GM12878 (cell line): ENCODE measurements at regions not wholly inside any gene's neighbourhood (a gene's known extent, or its start where the extent isn't known, plus 50 kb on each side); places are given as distances from the start of the nearest gene placed in this dataset.

Experiments
- CBFB ChIP-seq: IDR thresholded peaks from 2 replicates; pipeline ENCODE4 v1.6.1; 2016; ENCODE audit warnings: antibody characterized with exemption, low read depth
- CBX3 ChIP-seq: fragments of 200-600 bp; sonication (generic); IDR thresholded peaks from 2 replicates; pipeline ENCODE4 v1.6.1; 2016; ENCODE audit warnings: low read depth, borderline replicate concordance
- E2F4 ChIP-seq: IDR thresholded peaks from 2 replicates; pipeline ENCODE4 v1.6.1; 2012; ENCODE audit warnings: low read depth, low read length, improper control_type of control experiment
- MEF2B ChIP-seq: fragments of 450-650 bp; IDR thresholded peaks from 2 replicates; pipeline ENCODE4 v1.6.1; 2018; ENCODE audit warnings: mild to moderate bottlenecking, moderate library complexity; ENCODE audit not compliant: partially characterized antibody, poor library complexity, severe bottlenecking
- MXI1 ChIP-seq: fragments of 150-350 bp; IDR thresholded peaks from 2 replicates; pipeline ENCODE4 v1.6.1; 2011; ENCODE audit warnings: low read depth, mild to moderate bottlenecking, inconsistent platforms, low read length, improper control_type of control experiment
- TARDBP ChIP-seq: IDR thresholded peaks from 2 replicates; pipeline ENCODE4 v1.6.1; 2016; ENCODE audit warnings: borderline replicate concordance
- ZNF217 ChIP-seq: fragments of 450-650 bp; IDR thresholded peaks from 2 replicates; pipeline ENCODE4 v1.6.1; 2017; ENCODE audit warnings: antibody characterized with exemption, mild to moderate bottlenecking
- TF ChIP-seq, protein P1 (sequence below): fragments of 450-650 bp; IDR thresholded peaks from 2 replicates; pipeline ENCODE4 v1.6.1; 2017; ENCODE audit warnings: low read depth, mild to moderate bottlenecking, moderate library complexity
- TF ChIP-seq, protein P2 (sequence below), 3 experiments: IDR thresholded peaks in 2 of 3; conservative IDR thresholded peaks in 1 of 3; 2 replicates each; pipeline ENCODE4 v1.5.1; 2011; ENCODE audit warnings: low read depth in 3 of 3, low read length in 3 of 3, mild to moderate bottlenecking in 3 of 3, control low read depth in 2 of 3, moderate library complexity in 2 of 3, inconsistent platforms in 1 of 3, mixed read lengths in 1 of 3; ENCODE audit not compliant: control insufficient read depth in 2 of 3, insufficient read depth in 1 of 3; ENCODE audit errors: extremely low read depth in 1 of 3
- TF ChIP-seq, protein P3 (sequence below): fragments of 450-650 bp; IDR thresholded peaks from 2 replicates; pipeline ENCODE4 v1.6.1; 2017; ENCODE audit warnings: mild to moderate bottlenecking
- TF ChIP-seq, protein P4 (sequence below): IDR thresholded peaks from 2 replicates; pipeline ENCODE4 v1.6.1; 2012; ENCODE audit warnings: low read depth, low read length, improper control_type of control experiment

DNA sequence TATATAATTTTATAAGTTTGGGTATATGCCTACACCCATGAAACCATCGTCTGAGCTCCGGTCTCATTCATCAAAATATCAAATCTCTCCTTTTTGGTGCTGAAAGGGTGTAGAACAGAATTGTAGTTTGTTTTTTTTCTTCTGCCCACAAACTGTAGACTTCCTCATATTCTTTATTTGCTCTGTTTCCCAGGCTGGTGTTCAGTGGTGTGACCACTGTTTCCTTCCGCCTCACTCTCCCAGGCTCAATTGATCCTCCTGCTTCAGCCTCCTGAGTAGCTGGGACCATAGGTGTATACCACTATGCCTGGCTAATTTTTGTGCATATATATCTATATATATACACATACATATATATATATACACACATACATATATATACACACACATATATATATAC is 139.6 kb upstream of the HCRTR2 start (continued):
- TF ChIP-seq, protein P1, sequence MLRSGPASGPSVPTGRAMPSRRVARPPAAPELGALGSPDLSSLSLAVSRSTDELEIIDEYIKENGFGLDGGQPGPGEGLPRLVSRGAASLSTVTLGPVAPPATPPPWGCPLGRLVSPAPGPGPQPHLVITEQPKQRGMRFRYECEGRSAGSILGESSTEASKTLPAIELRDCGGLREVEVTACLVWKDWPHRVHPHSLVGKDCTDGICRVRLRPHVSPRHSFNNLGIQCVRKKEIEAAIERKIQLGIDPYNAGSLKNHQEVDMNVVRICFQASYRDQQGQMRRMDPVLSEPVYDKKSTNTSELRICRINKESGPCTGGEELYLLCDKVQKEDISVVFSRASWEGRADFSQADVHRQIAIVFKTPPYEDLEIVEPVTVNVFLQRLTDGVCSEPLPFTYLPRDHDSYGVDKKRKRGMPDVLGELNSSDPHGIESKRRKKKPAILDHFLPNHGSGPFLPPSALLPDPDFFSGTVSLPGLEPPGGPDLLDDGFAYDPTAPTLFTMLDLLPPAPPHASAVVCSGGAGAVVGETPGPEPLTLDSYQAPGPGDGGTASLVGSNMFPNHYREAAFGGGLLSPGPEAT = no peak
- TF ChIP-seq CBX3 = no peak
- TF ChIP-seq MXI1 = no peak
- TF ChIP-seq CBFB = no peak
- TF ChIP-seq, protein P2, sequence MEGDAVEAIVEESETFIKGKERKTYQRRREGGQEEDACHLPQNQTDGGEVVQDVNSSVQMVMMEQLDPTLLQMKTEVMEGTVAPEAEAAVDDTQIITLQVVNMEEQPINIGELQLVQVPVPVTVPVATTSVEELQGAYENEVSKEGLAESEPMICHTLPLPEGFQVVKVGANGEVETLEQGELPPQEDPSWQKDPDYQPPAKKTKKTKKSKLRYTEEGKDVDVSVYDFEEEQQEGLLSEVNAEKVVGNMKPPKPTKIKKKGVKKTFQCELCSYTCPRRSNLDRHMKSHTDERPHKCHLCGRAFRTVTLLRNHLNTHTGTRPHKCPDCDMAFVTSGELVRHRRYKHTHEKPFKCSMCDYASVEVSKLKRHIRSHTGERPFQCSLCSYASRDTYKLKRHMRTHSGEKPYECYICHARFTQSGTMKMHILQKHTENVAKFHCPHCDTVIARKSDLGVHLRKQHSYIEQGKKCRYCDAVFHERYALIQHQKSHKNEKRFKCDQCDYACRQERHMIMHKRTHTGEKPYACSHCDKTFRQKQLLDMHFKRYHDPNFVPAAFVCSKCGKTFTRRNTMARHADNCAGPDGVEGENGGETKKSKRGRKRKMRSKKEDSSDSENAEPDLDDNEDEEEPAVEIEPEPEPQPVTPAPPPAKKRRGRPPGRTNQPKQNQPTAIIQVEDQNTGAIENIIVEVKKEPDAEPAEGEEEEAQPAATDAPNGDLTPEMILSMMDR (IDR thresholded peaks at IDR 0.05 in 2 of 3, conservative IDR thresholded peaks at IDR 0.05 in 1 of 3; ENCODE audit: control insufficient read depth in 2 of 3, extremely low read depth in 1 of 3, insufficient read depth in 1 of 3, low read depth in 3 of 3, low read length in 3 of 3) = no peak
- TF ChIP-seq, protein P3, sequence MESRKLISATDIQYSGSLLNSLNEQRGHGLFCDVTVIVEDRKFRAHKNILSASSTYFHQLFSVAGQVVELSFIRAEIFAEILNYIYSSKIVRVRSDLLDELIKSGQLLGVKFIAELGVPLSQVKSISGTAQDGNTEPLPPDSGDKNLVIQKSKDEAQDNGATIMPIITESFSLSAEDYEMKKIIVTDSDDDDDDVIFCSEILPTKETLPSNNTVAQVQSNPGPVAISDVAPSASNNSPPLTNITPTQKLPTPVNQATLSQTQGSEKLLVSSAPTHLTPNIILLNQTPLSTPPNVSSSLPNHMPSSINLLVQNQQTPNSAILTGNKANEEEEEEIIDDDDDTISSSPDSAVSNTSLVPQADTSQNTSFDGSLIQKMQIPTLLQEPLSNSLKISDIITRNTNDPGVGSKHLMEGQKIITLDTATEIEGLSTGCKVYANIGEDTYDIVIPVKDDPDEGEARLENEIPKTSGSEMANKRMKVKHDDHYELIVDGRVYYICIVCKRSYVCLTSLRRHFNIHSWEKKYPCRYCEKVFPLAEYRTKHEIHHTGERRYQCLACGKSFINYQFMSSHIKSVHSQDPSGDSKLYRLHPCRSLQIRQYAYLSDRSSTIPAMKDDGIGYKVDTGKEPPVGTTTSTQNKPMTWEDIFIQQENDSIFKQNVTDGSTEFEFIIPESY = no peak
- TF ChIP-seq MEF2B = no peak
- TF ChIP-seq, protein P4, sequence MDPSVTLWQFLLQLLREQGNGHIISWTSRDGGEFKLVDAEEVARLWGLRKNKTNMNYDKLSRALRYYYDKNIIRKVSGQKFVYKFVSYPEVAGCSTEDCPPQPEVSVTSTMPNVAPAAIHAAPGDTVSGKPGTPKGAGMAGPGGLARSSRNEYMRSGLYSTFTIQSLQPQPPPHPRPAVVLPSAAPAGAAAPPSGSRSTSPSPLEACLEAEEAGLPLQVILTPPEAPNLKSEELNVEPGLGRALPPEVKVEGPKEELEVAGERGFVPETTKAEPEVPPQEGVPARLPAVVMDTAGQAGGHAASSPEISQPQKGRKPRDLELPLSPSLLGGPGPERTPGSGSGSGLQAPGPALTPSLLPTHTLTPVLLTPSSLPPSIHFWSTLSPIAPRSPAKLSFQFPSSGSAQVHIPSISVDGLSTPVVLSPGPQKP = no peak
- TF ChIP-seq TARDBP = no peak
- TF ChIP-seq ZNF217 = no peak
- TF ChIP-seq E2F4 = no peak
- TF ChIP-seq, all 136 proteins: peak for 0
